ENCODE measurements at regions not wholly inside any gene's neighbourhood (a gene's known extent, or its start where the extent isn't known, plus 50 kb on each side); places are given as distances from the start of the nearest gene placed in this dataset.

DNA sequence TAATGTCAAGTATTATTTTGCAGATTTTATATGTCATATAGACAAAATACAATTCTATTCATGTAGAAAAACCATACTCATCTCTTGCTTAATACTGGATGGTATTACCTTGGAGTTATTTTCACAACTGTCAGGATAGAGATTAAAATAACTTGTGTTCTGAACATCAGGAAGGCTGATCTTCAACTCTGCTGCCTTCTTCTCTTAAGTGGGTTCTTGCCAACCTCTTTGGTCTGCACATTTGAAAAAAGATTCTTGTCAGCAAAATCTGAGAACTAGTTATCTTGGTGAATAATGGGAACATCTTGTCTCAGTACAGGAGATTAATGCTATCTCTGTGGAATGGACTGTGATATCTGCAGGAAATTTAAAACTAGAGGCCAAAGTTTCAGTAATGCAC lies 95.2 kb upstream of the FAM216B start:
- Histone ChIP-seq H3K4me1 (replicated peaks; ENCODE audit: insufficient read depth) (no peaks in the 10 kb centered on the region), H3K9me3 (ENCODE audit: insufficient read depth, low read depth) (no peaks in the 10 kb centered on the region), H3K4me3 (no peak overlapping the region), H3F3A (ENCODE audit: insufficient read depth, low read depth) (no peaks in the 10 kb centered on the region), H3K79me2 (ENCODE audit: low read depth) (no peaks in the 10 kb centered on the region), H3K36me3 (ENCODE audit: low read depth) (no peaks in the 10 kb centered on the region), H3K4me2 (no peak overlapping the region), H2AFZ (no peak overlapping the region), H3K27ac (no peak overlapping the region), H3K27me3 (ENCODE audit: insufficient read depth, low read depth) (no peaks in the 10 kb centered on the region), H3K9me2 (ENCODE audit: insufficient read depth) (no peaks in the 10 kb centered on the region), H4K20me1 (ENCODE audit: insufficient read depth) (no peaks in the 10 kb centered on the region)
- intact Hi-C loops (cut with micrococcal nuclease; ENCODE audit: unreplicated experiment) = no loop called here
- no peak for DNase-seq
- CTCF ChIA-PET = no interaction called here
- no peak for TF ChIP-seq EZH2 (IDR thresholded peaks at IDR 0.05; ENCODE audit: low read depth)
- TF ChIP-seq, protein P1, sequence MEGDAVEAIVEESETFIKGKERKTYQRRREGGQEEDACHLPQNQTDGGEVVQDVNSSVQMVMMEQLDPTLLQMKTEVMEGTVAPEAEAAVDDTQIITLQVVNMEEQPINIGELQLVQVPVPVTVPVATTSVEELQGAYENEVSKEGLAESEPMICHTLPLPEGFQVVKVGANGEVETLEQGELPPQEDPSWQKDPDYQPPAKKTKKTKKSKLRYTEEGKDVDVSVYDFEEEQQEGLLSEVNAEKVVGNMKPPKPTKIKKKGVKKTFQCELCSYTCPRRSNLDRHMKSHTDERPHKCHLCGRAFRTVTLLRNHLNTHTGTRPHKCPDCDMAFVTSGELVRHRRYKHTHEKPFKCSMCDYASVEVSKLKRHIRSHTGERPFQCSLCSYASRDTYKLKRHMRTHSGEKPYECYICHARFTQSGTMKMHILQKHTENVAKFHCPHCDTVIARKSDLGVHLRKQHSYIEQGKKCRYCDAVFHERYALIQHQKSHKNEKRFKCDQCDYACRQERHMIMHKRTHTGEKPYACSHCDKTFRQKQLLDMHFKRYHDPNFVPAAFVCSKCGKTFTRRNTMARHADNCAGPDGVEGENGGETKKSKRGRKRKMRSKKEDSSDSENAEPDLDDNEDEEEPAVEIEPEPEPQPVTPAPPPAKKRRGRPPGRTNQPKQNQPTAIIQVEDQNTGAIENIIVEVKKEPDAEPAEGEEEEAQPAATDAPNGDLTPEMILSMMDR (conservative IDR thresholded peaks at IDR 0.05) = no peak
- no TSS peak for BruUV-seq (replicated peaks)
- POLR2A ChIA-PET (ENCODE audit: unreplicated experiment) = interaction anchor here (0.6 kb wide), 1 partner anchor 283 kb away, joined by 4 read pairs; no protein-coding TSS in a partner anchor

DNA sequence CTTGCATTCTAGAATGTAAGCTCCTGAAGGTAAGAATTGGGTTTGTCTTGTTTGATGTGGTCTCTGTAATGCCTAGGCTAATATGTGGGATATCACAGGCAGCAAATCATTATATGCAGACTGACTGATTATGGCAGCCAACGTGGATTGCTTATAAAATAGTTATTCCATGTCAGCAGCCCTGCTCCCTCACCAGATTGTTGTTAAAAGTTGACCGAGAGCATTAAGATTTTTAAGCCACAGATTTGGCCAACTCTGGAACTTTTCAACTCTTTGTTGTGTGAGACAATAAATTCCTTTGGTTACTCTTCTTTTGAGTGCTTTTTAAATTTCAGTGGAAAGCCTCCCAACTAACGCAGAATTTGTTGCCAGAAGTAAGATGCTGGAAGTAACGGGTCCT lies 92.6 kb upstream of the FAM216B start:
- no peaks in the 10 kb centered on the region for H3K4me1 ChIP-seq (replicated peaks; ENCODE audit: insufficient read depth)
- H3F3A ChIP-seq (ENCODE audit: insufficient read depth, low read depth) = no peaks in the 10 kb centered on the region
- H4K20me1 ChIP-seq (ENCODE audit: insufficient read depth) = no peaks in the 10 kb centered on the region
- H3K27ac ChIP-seq = no peak overlapping the region
- no peaks in the 10 kb centered on the region for H3K27me3 ChIP-seq (ENCODE audit: insufficient read depth, low read depth)
- no peaks in the 10 kb centered on the region for H3K79me2 ChIP-seq (ENCODE audit: low read depth)
- no TSS peak for BruUV-seq (replicated peaks)
- no peak overlapping the region for H3K4me3 ChIP-seq
- POLR2A ChIA-PET (ENCODE audit: unreplicated experiment) = no interaction called here
- H3K4me2 ChIP-seq = no peak overlapping the region
- TF ChIP-seq, protein P1 (conservative IDR thresholded peaks at IDR 0.05) = no peak
- no peak for TF ChIP-seq EZH2 (IDR thresholded peaks at IDR 0.05; ENCODE audit: low read depth)
- H3K9me2 ChIP-seq (ENCODE audit: insufficient read depth) = no peaks in the 10 kb centered on the region
- H3K36me3 ChIP-seq (ENCODE audit: low read depth) = no peaks in the 10 kb centered on the region
- CTCF ChIA-PET = no interaction called here
- no peak overlapping the region for H2AFZ ChIP-seq
- H3K9me3 ChIP-seq (ENCODE audit: insufficient read depth, low read depth) = no peaks in the 10 kb centered on the region
- no peak for DNase-seq
- intact Hi-C loops (cut with micrococcal nuclease; ENCODE audit: unreplicated experiment) = no loop called here

DNA sequence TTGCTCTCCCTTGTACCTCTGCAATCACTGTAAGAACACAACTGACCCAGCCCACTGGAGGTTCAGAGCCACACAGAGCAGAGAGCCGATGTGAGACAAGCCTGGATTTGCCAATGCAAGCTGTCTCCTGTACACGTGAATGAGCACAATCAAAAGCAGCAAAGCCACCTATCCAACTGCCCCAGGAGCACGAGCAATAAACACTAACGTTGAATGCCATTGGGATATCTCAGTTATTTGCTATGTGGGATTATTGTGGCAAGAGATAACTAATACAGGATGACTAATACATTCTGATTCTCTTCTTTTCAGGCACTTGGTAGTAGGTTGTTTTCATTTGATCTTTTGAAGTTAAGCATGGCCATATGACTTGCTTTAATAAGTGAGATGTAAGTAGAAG lies 85.2 kb upstream of the FAM216B start:
- ChIA-PET POLR2A (ENCODE audit: unreplicated experiment) (no interaction called here), CTCF (no interaction called here)
- no peak overlapping the region for H3K4me3 ChIP-seq
- H2AFZ ChIP-seq = no peak overlapping the region
- no peaks in the 10 kb centered on the region for H4K20me1 ChIP-seq (ENCODE audit: insufficient read depth)
- intact Hi-C loops (cut with micrococcal nuclease; ENCODE audit: unreplicated experiment) = no loop called here
- H3K9me2 ChIP-seq (ENCODE audit: insufficient read depth) = no peaks in the 10 kb centered on the region
- H3K9me3 ChIP-seq (ENCODE audit: insufficient read depth, low read depth) = no peaks in the 10 kb centered on the region
- H3K4me2 ChIP-seq = no peak overlapping the region
- peaks cover 15% of the 10 kb centered on the region for H3K4me1 ChIP-seq (replicated peaks; ENCODE audit: insufficient read depth)
- H3K36me3 ChIP-seq (ENCODE audit: low read depth) = no peaks in the 10 kb centered on the region
- no peaks in the 10 kb centered on the region for H3F3A ChIP-seq (ENCODE audit: insufficient read depth, low read depth)
- DNase-seq = peak; percentile 20 to 83
- no peak overlapping the region for H3K27ac ChIP-seq
- no peaks in the 10 kb centered on the region for H3K27me3 ChIP-seq (ENCODE audit: insufficient read depth, low read depth)
- H3K79me2 ChIP-seq (ENCODE audit: low read depth) = no peaks in the 10 kb centered on the region
- no peak for TF ChIP-seq EZH2 (IDR thresholded peaks at IDR 0.05; ENCODE audit: low read depth)
- TF ChIP-seq, protein P1 (conservative IDR thresholded peaks at IDR 0.05) = no peak
- no TSS peak for BruUV-seq (replicated peaks)
